ENCODE measurements at regions not wholly inside any gene's neighbourhood (a gene's known extent, or its start where the extent isn't known, plus 50 kb on each side); places are given as distances from the start of the nearest gene placed in this dataset.

GRCh38 chr10:85193796-85194195 lies 865.4 kb downstream of the CCSER2 start:
- H2BK5ac ChIP-seq (ENCODE audit: low read depth, low read length, poor library complexity, severe bottlenecking): no peak overlapping the region
- H3K4me3 ChIP-seq (ENCODE audit: insufficient read depth, low read depth, low read length): no peak overlapping the region
- H2BK120ac ChIP-seq (ENCODE audit: low read depth, low read length): no peak overlapping the region
- no peak overlapping the region for H2BK15ac ChIP-seq (ENCODE audit: low read depth, low read length)
- no peak overlapping the region for H3K23ac ChIP-seq (ENCODE audit: low read depth, low read length)
- in situ Hi-C loops (cut with MboI; ENCODE audit: low sequenced_read_pairs) (no loop called here), intact Hi-C loops (cut with micrococcal nuclease) (no loop called here), dilution Hi-C loops (cut with HindIII; ENCODE audit: low sequenced_read_pairs, unreplicated experiment) (no loop called here)
- ATAC-seq (ENCODE audit: low read depth) (no peak), DNase-seq (no peak)
- H3K4me2 ChIP-seq (ENCODE audit: low read depth, low read length): no peak overlapping the region
- BruUV-seq (replicated peaks): no TSS peak
- no peak overlapping the region for H2AFZ ChIP-seq (replicated peaks; ENCODE audit: low read length, poor library complexity)
- no peaks in the 10 kb centered on the region for H3K4me1 ChIP-seq (ENCODE audit: control insufficient read depth, insufficient read depth, low read length)
- ChIA-PET CTCF (no interaction called here), POLR2A (ENCODE audit: unreplicated experiment) (no interaction called here)
- H3K36me3 ChIP-seq (ENCODE audit: control insufficient read depth, insufficient read depth, low read length): no peaks in the 10 kb centered on the region
- H2BK20ac ChIP-seq (ENCODE audit: low read depth, low read length): no peak overlapping the region
- peaks cover 19% of the 10 kb centered on the region for H3K9me3 ChIP-seq (ENCODE audit: control insufficient read depth, insufficient read depth, low read length)
- H4K5ac ChIP-seq (ENCODE audit: low read depth, low read length): no peak overlapping the region
- H3K56ac ChIP-seq (ENCODE audit: extremely low read depth, insufficient read depth, low read length): no peak overlapping the region
- no peak overlapping the region for H2AK5ac ChIP-seq (ENCODE audit: low read depth, low read length)
- H3K18ac ChIP-seq (ENCODE audit: low read depth, low read length): no peak overlapping the region
- H4K20me1 ChIP-seq (ENCODE audit: insufficient read depth, low read length): no peaks in the 10 kb centered on the region
- H3K9ac ChIP-seq (ENCODE audit: low read depth, low read length): no peak overlapping the region
- H2AK9ac ChIP-seq (replicated peaks; ENCODE audit: low read depth, low read length, poor library complexity): no peak overlapping the region
- H3K27ac ChIP-seq (ENCODE audit: insufficient read depth, low read length): no peak overlapping the region
- WGBS, 2 experiments (ENCODE audit: extremely low coverage in 2 of 2, insufficient read length in 1 of 2): no CpG with 5 or more reads among the region's 3 CpGs
- H3K79me1 ChIP-seq (ENCODE audit: low read depth in 1 of 2, low read length in 2 of 2): no peaks in the 10 kb centered on the region
- H3K14ac ChIP-seq (replicated peaks; ENCODE audit: low read depth, low read length): no peak overlapping the region
- H4K8ac ChIP-seq (ENCODE audit: low read depth in 2 of 2, low read length in 2 of 2): no peak overlapping the region
- no peak for TF ChIP-seq CHD1 (IDR thresholded peaks at IDR 0.05; ENCODE audit: low read depth, low read length)
- TF ChIP-seq RAD21 (IDR thresholded peaks at IDR 0.05; ENCODE audit: low read length): no peak
- no peak for TF ChIP-seq MAZ (IDR thresholded peaks at IDR 0.05; ENCODE audit: borderline replicate concordance, low read depth, low read length)
- TF ChIP-seq CEBPB (IDR thresholded peaks at IDR 0.05; ENCODE audit: low read depth, low read length): no peak
- no peak for TF ChIP-seq FOS (IDR thresholded peaks at IDR 0.05; ENCODE audit: low read depth, low read length)
- no peak for TF ChIP-seq ELK1 (IDR thresholded peaks at IDR 0.05; ENCODE audit: borderline replicate concordance, low read depth, low read length)
- TF ChIP-seq MAFK (IDR thresholded peaks at IDR 0.05; ENCODE audit: low read depth, low read length): no peak
- TF ChIP-seq RCOR1 (IDR thresholded peaks at IDR 0.05; ENCODE audit: insufficient replicate concordance, low read length): no peak
- no peak for TF ChIP-seq NFE2L2 (IDR thresholded peaks at IDR 0.05; ENCODE audit: low read depth, low read length)
- TF ChIP-seq USF2 (IDR thresholded peaks at IDR 0.05; ENCODE audit: low read depth, low read length): no peak
- TF ChIP-seq BHLHE40 (IDR thresholded peaks at IDR 0.05; ENCODE audit: low read depth, low read length): no peak
- no peaks in the 10 kb centered on the region for H3K9me1 ChIP-seq (ENCODE audit: insufficient read depth, low read length)
- H3K27me3 ChIP-seq (ENCODE audit: control insufficient read depth, insufficient read depth, low read length): no peaks in the 10 kb centered on the region
- no peak overlapping the region for H4K91ac ChIP-seq (ENCODE audit: insufficient read depth, low read depth, low read length)
- H3K4ac ChIP-seq (ENCODE audit: low read depth, low read length): no peak overlapping the region
